Muscle layer of colon (tissue), 2 donors: ENCODE measurements at regions not wholly inside any gene's neighbourhood (a gene's known extent, or its start where the extent isn't known, plus 50 kb on each side); places are given as distances from the start of the nearest gene placed in this dataset.

Source experiments
- H3K27ac ChIP-seq: one replicate; pipeline ENCODE4 v1.7.0; 2013; ENCODE audit warnings: low read depth, mild to moderate bottlenecking, low read length, moderate library complexity
- H3K27me3 ChIP-seq, 2 donors: one replicate each; pipeline ENCODE4 v1.7.0; 2013; ENCODE audit warnings: low read length in 2 of 2, mild to moderate bottlenecking in 2 of 2; ENCODE audit not compliant: insufficient read depth in 2 of 2, control insufficient read depth in 1 of 2
- H3K36me3 ChIP-seq: one replicate; pipeline ENCODE4 v1.7.0; 2013; ENCODE audit warnings: mild to moderate bottlenecking, low read length; ENCODE audit not compliant: insufficient read depth
- H3K4me1 ChIP-seq: one replicate; pipeline ENCODE4 v1.7.0; 2013; ENCODE audit warnings: mild to moderate bottlenecking, low read length; ENCODE audit not compliant: insufficient read depth
- H3K4me3 ChIP-seq, 2 donors: one replicate each; pipeline ENCODE4 v1.7.0; 2013; ENCODE audit warnings: low read length in 2 of 2, low read depth in 1 of 2, mild to moderate bottlenecking in 1 of 2, moderate library complexity in 1 of 2
- H3K9ac ChIP-seq: one replicate; pipeline ENCODE4 v1.7.0; 2013; ENCODE audit warnings: low read length
- H3K9me3 ChIP-seq: one replicate; pipeline ENCODE4 v1.7.0; 2013; ENCODE audit warnings: mild to moderate bottlenecking, low read length
- donor health status: abdominal sarcoma.
- donor health status: Adenocarcinoma of cecum.

DNA sequence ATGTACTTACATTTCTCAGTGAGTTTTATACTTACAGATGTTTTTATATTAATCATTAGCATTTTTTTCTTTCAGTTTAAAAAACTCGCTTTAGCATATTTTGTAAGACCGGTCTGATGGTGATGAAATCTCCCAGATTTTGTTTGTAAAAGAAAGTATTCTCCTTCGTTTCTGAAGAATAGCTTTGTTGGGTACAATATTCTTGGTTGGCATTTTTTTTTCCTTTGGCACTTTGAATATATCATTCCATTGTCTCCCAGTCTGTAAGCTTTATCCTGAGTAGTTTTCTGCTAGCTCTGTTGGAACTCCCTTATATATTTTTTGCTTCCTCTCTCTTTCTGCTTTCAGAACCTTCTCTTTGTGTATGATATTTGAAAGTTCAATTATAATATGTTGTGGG is 412.6 kb downstream of the RASEF start:
- no peak overlapping the region for H3K4me3 ChIP-seq
- H3K36me3 ChIP-seq: no peaks in the 10 kb centered on the region
- H3K9me3 ChIP-seq: peaks cover 7% of the 10 kb centered on the region
- no peak overlapping the region for H3K27ac ChIP-seq
- H3K27me3 ChIP-seq: no peaks in the 10 kb centered on the region
- H3K4me1 ChIP-seq: no peaks in the 10 kb centered on the region
- no peak overlapping the region for H3K9ac ChIP-seq

- Histone ChIP-seq H3K4me1 (no peaks in the 10 kb centered on the region), H3K36me3 (no peaks in the 10 kb centered on the region), H3K4me3 (no peak overlapping the region), H3K27me3 (no peaks in the 10 kb centered on the region), H3K27ac (no peak overlapping the region), H3K9me3 (peaks cover 7% of the 10 kb centered on the region), H3K9ac (no peak overlapping the region)
Observed at GRCh38 chr9:82651474-82651873, 411.5 kb downstream of the RASEF start.

DNA sequence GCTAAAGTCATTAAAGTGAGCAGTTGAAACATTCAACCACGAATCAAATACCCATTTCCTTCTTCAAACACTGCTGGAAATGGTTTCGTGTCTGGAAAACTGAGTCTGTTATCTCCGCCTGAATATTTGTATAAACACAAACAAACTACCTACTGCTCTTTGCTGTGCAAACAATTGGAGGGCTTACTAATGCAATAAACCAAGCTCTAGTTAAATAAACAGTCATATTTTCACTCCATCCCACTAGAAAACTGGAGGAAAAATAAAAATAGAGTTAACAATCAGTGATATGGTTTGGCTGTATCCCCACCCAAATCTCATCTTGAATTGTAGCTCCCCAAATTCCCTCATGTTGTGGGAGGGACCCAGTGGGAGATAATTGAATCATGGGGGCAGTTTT is 397.6 kb downstream of the RASEF start:
- Histone ChIP-seq H3K9ac (no peak overlapping the region), H3K27ac (no peak overlapping the region), H3K27me3 (no peaks in the 10 kb centered on the region), H3K4me1 (no peaks in the 10 kb centered on the region), H3K36me3 (no peaks in the 10 kb centered on the region), H3K4me3 (no peak overlapping the region), H3K9me3 (no peaks in the 10 kb centered on the region)

- no peak overlapping the region for H3K9ac ChIP-seq
- no peak overlapping the region for H3K27ac ChIP-seq
- H3K4me3 ChIP-seq: no peak overlapping the region
- no peaks in the 10 kb centered on the region for H3K4me1 ChIP-seq
- H3K27me3 ChIP-seq: no peaks in the 10 kb centered on the region
- H3K9me3 ChIP-seq: no peaks in the 10 kb centered on the region
- H3K36me3 ChIP-seq: no peaks in the 10 kb centered on the region
Observed at GRCh38 chr9:82668689-82669199, 394.2 kb downstream of the RASEF start.

DNA sequence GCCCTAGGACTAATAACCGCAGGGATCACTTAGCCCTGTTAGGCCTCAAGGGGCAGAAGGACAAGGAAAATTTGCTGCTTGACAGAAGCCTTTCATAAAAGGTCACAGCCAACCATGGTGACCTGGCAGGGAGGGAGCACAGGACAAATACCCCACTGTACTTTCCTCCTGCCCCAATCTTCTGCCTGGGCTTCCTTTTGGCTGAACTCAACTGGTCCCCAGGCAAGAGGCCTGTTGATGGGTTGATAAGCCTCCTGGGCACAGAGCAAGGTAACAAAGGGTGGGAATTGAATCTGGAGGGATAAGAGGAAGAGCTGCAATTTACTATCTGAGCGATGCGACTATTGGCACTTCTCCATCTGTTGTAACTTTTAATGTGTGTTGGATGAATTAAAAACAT is 392.9 kb downstream of the RASEF start:
- Histone ChIP-seq H3K4me1 (no peaks in the 10 kb centered on the region), H3K27me3 (no peaks in the 10 kb centered on the region), H3K9ac (no peak overlapping the region), H3K27ac (no peak overlapping the region), H3K9me3 (no peaks in the 10 kb centered on the region), H3K36me3 (no peaks in the 10 kb centered on the region), H3K4me3 (no peak overlapping the region)

GRCh38 chr9:82670726-82671125 is 392.2 kb downstream of the RASEF start:
- Histone ChIP-seq H3K27ac (no peak overlapping the region), H3K9me3 (no peaks in the 10 kb centered on the region), H3K36me3 (no peaks in the 10 kb centered on the region), H3K4me3 (no peak overlapping the region), H3K4me1 (no peaks in the 10 kb centered on the region), H3K27me3 (no peaks in the 10 kb centered on the region), H3K9ac (no peak overlapping the region)

GRCh38 chr9:82673201-82673600 is 389.7 kb downstream of the RASEF start:
- H3K4me1 ChIP-seq: no peaks in the 10 kb centered on the region
- H3K9me3 ChIP-seq: no peaks in the 10 kb centered on the region
- no peaks in the 10 kb centered on the region for H3K27me3 ChIP-seq
- no peak overlapping the region for H3K4me3 ChIP-seq
- H3K9ac ChIP-seq: no peak overlapping the region
- no peaks in the 10 kb centered on the region for H3K36me3 ChIP-seq
- H3K27ac ChIP-seq: no peak overlapping the region

- no peaks in the 10 kb centered on the region for H3K27me3 ChIP-seq
- no peaks in the 10 kb centered on the region for H3K9me3 ChIP-seq
- H3K27ac ChIP-seq: no peak overlapping the region
- H3K4me1 ChIP-seq: no peaks in the 10 kb centered on the region
- no peak overlapping the region for H3K4me3 ChIP-seq
- H3K36me3 ChIP-seq: no peaks in the 10 kb centered on the region
- H3K9ac ChIP-seq: no peak overlapping the region
Observed at GRCh38 chr9:82673919-82674318, 389.0 kb downstream of the RASEF start.

GRCh38 chr9:82675102-82675501 is 387.8 kb downstream of the RASEF start:
- H3K9me3 ChIP-seq: no peaks in the 10 kb centered on the region
- H3K4me3 ChIP-seq: no peak overlapping the region
- H3K4me1 ChIP-seq: no peaks in the 10 kb centered on the region
- H3K27ac ChIP-seq: no peak overlapping the region
- no peaks in the 10 kb centered on the region for H3K27me3 ChIP-seq
- H3K36me3 ChIP-seq: no peaks in the 10 kb centered on the region
- no peak overlapping the region for H3K9ac ChIP-seq

GRCh38 chr9:82675605-82676004 is 387.3 kb downstream of the RASEF start:
- no peak overlapping the region for H3K4me3 ChIP-seq

DNA sequence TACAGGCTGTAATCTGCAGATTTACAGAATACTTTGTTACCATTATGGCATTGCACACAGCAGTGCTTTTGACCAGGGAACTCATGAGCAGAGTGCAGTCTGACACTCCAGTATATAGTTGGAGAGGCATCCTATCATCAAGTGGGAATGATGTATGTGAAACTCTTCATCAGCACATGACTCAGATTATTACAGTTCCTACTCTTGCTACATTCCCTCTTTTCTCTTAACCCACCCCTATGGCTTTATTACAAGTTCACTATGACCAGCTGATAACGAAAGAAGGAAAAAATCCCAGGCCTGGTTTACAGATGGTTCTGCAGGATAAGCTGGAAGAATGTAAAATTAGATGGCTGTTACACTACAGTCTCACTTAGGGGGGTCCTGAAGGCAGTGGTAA is 385.9 kb downstream of the RASEF start:
- Histone ChIP-seq H3K4me3 (no peak overlapping the region), H3K9ac (no peak overlapping the region), H3K4me1 (no peaks in the 10 kb centered on the region), H3K27ac (no peak overlapping the region), H3K27me3 (no peaks in the 10 kb centered on the region), H3K9me3 (no peaks in the 10 kb centered on the region), H3K36me3 (no peaks in the 10 kb centered on the region)

More at GRCh38 chr9:82675605-82676004, 387.3 kb downstream of the RASEF start:
- Histone ChIP-seq H3K27me3 (no peaks in the 10 kb centered on the region), H3K36me3 (no peaks in the 10 kb centered on the region), H3K4me1 (no peaks in the 10 kb centered on the region), H3K9ac (no peak overlapping the region), H3K27ac (no peak overlapping the region), H3K9me3 (no peaks in the 10 kb centered on the region)

DNA sequence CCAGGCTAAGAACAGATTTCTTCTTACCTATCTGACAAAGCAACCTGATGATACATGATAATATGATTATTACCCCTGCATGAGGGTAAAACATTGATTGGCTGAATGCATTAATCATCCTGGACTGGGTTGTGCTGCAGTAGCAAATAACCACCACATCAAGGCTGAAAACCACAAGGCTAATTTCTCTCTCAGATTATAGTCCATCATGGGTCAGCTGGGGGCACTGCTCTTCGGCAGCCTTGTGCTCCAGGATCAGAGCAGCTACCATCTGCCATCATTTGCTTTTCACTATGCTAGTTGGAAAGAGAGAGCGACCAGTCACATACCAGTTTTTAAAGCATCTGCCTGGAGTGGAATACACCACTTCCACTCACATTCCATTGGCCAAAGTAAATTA is 383.5 kb downstream of the RASEF start:
- Histone ChIP-seq H3K36me3 (no peaks in the 10 kb centered on the region), H3K9ac (no peak overlapping the region), H3K27me3 (no peaks in the 10 kb centered on the region), H3K4me3 (no peak overlapping the region), H3K9me3 (no peaks in the 10 kb centered on the region), H3K27ac (no peak overlapping the region), H3K4me1 (no peaks in the 10 kb centered on the region)
